ENCODE measurements at regions not wholly inside any gene's neighbourhood (a gene's known extent, or its start where the extent isn't known, plus 50 kb on each side); places are given as distances from the start of the nearest gene placed in this dataset.

- TF ChIP-seq CTCF (IDR thresholded peaks at IDR 0.05) (no peak), POLR2A (IDR thresholded peaks at IDR 0.05) (no peak), EP300 (IDR thresholded peaks at IDR 0.05) (no peak)
These were observed 64.6 kb upstream of the LRP8 start for GRCh38 chr1:53392460-53392859.
